Epithelial cell of esophagus (primary cell): ENCODE measurements at regions not wholly inside any gene's neighbourhood (a gene's known extent, or its start where the extent isn't known, plus 50 kb on each side); places are given as distances from the start of the nearest gene placed in this dataset.
"Not testable (repeated sequence)": the region's sequence is repeated elsewhere in the genome, so short reads cannot be mapped to it uniquely, and the experiment has no call there.

Experiments
- DNase-seq: peaks from one replicate; pipeline ENCODE4 v3.0.0; 2010; ENCODE audit warnings: low read depth
- H3K4me3 ChIP-seq: 2 replicates; pipeline ENCODE4 v1.5.1; 2011; ENCODE audit warnings: mild to moderate bottlenecking, low read length, control low read depth
- TF ChIP-seq, protein P1 (sequence below): IDR thresholded peaks from 2 replicates; pipeline ENCODE4 v1.5.1; 2011; ENCODE audit warnings: low read depth, mild to moderate bottlenecking, low read length, control low read depth, inconsistent platforms; ENCODE audit not compliant: insufficient read depth; ENCODE audit errors: missing control alignments

DNA sequence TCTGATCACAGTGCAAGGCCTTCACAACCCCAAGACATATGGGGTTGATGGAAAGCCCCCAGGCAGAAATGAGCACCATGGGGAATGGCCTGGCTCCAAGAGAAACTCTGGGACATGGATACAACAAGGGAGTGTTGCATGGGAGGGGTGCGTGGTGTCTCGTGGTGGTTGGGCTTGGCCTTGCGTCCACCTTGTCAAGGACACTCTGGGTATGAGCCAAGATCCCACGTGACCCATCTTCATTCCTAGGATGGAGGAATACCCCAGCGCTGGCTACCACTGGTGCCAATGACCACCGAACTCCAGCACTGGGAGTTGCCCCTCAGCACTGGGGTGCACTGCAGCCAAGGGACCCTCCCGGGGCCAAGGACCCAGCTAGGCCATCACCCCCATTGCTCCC is 267.5 kb upstream of the AGTR2 start:
- TF ChIP-seq, protein P1, sequence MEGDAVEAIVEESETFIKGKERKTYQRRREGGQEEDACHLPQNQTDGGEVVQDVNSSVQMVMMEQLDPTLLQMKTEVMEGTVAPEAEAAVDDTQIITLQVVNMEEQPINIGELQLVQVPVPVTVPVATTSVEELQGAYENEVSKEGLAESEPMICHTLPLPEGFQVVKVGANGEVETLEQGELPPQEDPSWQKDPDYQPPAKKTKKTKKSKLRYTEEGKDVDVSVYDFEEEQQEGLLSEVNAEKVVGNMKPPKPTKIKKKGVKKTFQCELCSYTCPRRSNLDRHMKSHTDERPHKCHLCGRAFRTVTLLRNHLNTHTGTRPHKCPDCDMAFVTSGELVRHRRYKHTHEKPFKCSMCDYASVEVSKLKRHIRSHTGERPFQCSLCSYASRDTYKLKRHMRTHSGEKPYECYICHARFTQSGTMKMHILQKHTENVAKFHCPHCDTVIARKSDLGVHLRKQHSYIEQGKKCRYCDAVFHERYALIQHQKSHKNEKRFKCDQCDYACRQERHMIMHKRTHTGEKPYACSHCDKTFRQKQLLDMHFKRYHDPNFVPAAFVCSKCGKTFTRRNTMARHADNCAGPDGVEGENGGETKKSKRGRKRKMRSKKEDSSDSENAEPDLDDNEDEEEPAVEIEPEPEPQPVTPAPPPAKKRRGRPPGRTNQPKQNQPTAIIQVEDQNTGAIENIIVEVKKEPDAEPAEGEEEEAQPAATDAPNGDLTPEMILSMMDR = no peak
- DNase-seq = no peak
- no peak overlapping the region for H3K4me3 ChIP-seq

DNA sequence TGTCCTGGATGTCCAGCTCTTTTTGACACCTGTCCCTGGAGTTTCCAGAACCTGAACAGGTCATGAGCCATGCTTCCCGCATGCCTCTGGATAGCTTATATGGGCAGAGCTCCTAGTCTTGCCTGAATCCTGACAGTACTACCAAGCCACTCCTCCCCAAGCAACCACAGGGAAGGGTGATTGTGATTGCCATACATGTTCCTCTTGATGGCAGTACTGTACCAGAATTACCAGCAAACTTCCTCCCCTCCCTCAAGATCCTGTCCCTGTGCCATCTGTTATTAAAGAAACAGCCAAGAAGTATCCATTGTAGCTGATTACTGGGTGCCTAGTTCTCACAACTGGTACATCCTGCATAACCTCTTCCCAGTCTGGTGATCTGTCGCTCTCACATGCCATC is 264.3 kb upstream of the AGTR2 start:
- no peak overlapping the region for H3K4me3 ChIP-seq
- DNase-seq = no peak
- TF ChIP-seq, protein P1 = no peak

DNA sequence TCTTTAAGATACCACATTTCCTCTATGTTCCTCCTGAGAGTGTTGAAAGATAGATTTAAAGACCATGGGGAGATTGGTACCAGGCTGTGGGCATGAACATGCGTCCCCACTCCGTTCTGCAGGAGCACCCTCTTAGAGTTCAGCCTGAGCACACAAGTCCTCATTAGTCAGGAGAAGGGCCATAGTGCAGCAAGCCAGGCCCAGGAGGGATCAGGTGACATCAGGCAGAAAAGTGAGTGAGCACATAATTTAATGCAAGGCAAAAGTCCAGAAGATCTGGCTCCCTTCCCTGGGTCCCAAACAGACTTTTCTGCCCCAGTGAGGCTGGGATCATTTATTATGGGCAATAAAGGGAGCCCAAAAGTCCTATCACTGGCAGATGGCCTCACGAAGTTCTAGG is 263.7 kb upstream of the AGTR2 start:
- no peak for DNase-seq
- no peak overlapping the region for H3K4me3 ChIP-seq
- TF ChIP-seq, protein P1 = no peak

DNA sequence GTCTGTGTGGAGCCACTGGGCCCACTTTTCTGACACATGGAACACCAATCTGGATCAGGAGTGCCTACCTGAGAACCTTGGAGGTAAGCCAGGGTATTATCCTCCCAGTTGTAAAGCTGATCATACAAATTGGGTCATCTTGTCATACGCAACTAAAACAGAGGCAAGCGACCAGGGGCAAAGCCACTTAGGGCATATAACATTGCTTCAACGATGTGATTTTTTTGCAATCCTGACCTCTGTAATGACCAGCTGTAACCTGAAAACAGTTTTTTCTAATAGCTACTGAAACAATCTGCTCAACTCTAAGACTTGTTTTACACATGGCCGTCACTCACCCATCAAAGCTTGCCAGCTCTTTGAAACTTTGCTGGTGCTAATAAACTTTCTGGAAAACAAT is 261.5 kb upstream of the AGTR2 start:
- H3K4me3 ChIP-seq = no peak overlapping the region
- TF ChIP-seq, protein P1 = no peak
- no peak for DNase-seq

DNA sequence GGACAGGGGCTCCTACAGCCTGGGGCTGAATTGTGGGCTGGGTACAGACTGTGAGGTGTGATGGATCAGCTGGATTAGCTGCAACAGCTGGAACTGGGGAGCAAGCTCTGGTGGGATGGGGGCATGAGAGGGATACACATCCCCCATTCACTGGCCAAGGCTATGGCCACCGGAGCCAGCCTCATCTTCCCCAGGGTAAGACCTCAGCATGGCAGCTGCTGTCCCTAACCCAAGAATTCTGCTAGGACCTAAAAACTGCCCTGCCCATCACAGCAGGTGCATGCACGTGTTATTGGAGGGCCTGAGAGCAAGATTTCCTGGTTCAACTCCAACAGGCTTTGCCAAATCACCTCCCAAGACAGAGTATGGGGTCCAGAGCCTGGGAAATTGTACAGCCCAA is 258.6 kb upstream of the AGTR2 start:
- TF ChIP-seq, protein P1 = no peak
- DNase-seq = no peak
- no peak overlapping the region for H3K4me3 ChIP-seq

DNA sequence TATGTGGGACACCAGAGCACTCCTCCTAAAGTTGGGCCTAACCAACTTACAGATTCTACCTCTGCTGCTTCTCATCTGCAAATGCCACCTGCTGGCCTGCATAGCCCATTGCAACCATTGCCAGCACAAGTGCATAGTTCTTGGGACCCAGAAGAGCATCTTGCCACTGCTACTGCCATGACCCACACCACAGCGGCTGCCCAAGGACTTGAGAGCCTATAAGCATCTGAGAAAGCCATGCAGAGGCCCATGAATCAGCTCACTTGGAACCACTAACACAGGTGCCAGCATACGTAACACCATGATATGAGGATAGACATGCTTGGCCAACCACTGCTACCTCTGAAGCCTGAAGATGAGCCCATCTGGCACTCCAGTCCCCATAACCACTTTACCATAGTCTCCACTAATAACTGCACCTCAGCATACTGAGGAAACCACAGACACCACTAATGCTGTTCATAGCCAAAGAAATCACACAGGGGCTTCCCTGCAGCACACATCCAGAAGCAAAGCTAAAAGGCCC is 258.1 kb upstream of the AGTR2 start:
- TF ChIP-seq, protein P1 = no peak
- no peak overlapping the region for H3K4me3 ChIP-seq
- DNase-seq = no peak

DNA sequence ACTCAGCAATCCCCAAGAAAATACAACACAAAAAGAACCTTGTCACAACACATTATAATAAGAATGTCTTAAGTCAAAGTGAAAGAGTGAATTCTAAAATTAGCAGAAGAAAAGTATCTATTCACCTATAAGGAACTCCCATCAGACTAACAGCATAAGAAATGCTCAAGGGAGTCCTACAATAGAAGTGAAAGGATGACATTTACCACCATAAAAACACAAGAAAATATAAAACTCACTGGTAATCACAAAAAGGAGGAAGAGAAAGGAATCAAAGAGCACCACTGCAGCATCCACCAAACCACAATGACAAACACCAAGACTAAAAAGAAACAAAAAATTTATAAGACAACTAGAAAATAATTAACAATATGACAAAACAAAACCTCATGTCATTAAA is 257.0 kb upstream of the AGTR2 start:
- no peak for DNase-seq
- H3K4me3 ChIP-seq = no peak overlapping the region
- TF ChIP-seq, protein P1 = no peak

DNA sequence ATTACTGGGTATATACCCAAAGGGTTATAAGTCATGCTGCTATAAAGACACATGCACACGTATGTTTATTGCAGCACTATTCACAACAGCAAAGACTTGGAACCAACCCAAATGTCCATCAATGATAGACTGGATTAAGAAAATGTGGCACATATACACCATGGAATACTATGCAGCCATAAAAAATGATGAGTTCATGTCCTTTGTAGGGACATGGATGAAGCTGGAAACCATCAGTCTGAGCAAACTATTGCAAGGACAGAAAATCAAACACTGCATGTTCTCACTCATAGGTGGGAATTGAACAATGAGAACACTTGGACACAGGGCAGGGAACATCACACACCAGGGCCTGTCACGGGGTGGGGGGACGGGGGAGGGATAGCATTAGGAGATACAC is 254.9 kb upstream of the AGTR2 start:
- H3K4me3 ChIP-seq, DNase-seq: not testable (repeated sequence)
